HEK293 (cell line): ENCODE measurements at regions not wholly inside any gene's neighbourhood (a gene's known extent, or its start where the extent isn't known, plus 50 kb on each side); places are given as distances from the start of the nearest gene placed in this dataset.

Source experiments
- BCL11A ChIP-seq: fragments of 450-650 bp; formaldehyde crosslinking; IDR thresholded peaks from 2 replicates; pipeline ENCODE4 v1.5.1; 2016; ENCODE audit warnings: low read depth, missing biosample characterization, missing genetic modification characterization
- ZBTB1 ChIP-seq: fragments of 450-650 bp; formaldehyde crosslinking; IDR thresholded peaks from 2 replicates; pipeline ENCODE4 v1.5.1; 2016; ENCODE audit warnings: missing biosample characterization, missing genetic modification characterization
- TF ChIP-seq, protein P1 (sequence below): fragments of 450-650 bp; formaldehyde crosslinking; IDR thresholded peaks from 2 replicates; pipeline ENCODE4 v1.5.1; 2016; ENCODE audit warnings: missing biosample characterization, missing genetic modification characterization

GRCh38 chr3:171976526-171976925 is 62.9 kb upstream of the FNDC3B start:
- no peak for TF ChIP-seq BCL11A (tag by site-specific recombination)
- TF ChIP-seq ZBTB1 (tag by site-specific recombination), result no peak
- TF ChIP-seq, protein P1, sequence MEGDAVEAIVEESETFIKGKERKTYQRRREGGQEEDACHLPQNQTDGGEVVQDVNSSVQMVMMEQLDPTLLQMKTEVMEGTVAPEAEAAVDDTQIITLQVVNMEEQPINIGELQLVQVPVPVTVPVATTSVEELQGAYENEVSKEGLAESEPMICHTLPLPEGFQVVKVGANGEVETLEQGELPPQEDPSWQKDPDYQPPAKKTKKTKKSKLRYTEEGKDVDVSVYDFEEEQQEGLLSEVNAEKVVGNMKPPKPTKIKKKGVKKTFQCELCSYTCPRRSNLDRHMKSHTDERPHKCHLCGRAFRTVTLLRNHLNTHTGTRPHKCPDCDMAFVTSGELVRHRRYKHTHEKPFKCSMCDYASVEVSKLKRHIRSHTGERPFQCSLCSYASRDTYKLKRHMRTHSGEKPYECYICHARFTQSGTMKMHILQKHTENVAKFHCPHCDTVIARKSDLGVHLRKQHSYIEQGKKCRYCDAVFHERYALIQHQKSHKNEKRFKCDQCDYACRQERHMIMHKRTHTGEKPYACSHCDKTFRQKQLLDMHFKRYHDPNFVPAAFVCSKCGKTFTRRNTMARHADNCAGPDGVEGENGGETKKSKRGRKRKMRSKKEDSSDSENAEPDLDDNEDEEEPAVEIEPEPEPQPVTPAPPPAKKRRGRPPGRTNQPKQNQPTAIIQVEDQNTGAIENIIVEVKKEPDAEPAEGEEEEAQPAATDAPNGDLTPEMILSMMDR, result no peak
